ENCODE measurements at regions not wholly inside any gene's neighbourhood (a gene's known extent, or its start where the extent isn't known, plus 50 kb on each side); places are given as distances from the start of the nearest gene placed in this dataset.

DNA sequence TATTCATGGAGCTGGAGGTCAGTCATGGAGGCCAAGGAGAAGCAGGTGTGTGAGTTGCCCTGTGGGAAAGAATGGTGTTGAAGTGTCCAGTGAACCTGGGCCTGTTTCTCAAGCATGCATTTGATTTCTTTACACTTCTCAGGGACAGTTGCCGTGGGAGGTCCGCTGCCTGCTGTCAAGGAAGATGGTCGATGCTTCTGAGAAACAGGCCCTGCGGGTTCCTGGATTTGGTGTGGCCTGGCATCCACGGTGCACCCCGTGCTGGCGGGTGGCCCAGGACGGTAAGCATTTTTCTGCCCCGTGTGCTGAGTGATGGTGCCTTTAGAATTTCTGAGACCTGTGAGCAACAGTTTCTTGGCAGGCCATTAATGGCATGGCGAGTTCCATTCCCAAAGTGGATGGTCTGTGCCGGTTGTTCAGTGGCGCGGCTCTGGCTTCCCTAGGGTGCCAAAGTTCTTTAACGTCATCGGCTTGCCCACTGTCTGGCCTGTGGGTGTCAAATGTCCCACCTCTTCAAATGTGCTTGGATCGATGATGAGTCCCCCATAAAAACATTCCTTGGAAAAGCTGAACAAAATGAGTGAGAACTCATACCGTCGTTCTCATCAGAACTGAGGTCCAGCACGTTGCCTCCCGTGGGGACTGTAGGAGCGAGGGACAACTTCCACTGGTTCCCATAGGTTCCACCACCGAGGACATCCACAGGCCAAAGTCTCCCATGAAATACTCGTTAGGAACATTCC, 107.2 kb downstream of the SNRPN start:
- H3K36me3 Mint-ChIP-seq = peaks cover 98 to 100% of the 10 kb centered on the region in 2 donors
- ATAC-seq (replicated peaks) (no peak), DNase-seq (no peak)
- no peak overlapping the region for H3K4me3 Mint-ChIP-seq
- H3K27ac Mint-ChIP-seq = no peak overlapping the region
- H3K4me1 Mint-ChIP-seq = no peaks in the 10 kb centered on the region
- no peaks in the 10 kb centered on the region for H3K27me3 Mint-ChIP-seq
- peaks cover 84 to 86% of the 10 kb centered on the region in 2 donors for H3K9me3 Mint-ChIP-seq

DNA sequence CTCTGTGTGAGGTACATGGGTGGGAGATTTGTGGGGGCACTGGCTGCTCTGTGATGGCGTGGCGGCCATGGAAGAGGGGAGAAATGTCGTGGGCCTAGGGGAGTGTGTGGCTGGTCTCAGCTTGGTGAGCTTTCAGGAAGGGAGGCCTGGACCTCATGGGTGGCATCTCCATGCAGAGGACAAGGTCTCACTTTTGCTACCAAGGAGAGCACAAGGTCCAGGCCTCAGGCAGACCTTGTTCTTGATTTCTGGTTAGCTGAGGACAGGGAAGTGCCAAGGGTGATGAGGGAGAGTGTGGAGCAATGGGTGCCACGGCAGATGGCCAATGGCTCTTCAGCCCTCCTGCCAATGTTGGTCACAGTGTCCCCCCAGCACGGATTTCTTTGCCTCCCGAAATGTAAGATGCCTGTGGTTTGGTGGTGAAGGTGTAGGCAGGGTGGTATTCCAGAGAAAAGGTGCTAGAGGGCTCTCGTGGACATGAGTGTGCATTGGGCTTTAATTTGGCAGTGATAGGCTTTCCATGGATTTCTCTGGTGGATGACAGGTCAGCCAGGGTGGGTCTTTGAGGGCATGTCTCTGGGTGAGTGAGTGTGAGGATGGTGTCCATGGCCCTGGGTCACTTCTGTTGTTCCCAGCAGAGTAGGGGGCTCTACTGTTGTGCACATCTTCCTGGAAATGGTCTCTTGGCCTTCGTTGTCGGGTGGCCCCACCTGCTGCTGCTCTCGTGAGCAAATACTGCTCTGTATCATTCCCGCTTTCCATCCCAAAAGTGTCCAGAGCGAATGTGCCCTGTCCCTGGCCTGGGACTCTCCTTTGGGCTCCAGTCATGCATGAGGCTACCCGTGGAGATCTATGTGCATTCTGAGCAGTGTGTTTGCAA, 108.0 kb downstream of the SNRPN start:
- no peak for ATAC-seq (replicated peaks)
- H3K9me3 Mint-ChIP-seq = peaks cover 81 to 85% of the 10 kb centered on the region in 2 donors
- H3K4me3 Mint-ChIP-seq = no peak overlapping the region
- H3K4me1 Mint-ChIP-seq = no peaks in the 10 kb centered on the region
- no peak overlapping the region for H3K27ac Mint-ChIP-seq
- DNase-seq = no peak
- H3K36me3 Mint-ChIP-seq = peaks cover 98 to 100% of the 10 kb centered on the region in 2 donors
- no peaks in the 10 kb centered on the region for H3K27me3 Mint-ChIP-seq

DNA sequence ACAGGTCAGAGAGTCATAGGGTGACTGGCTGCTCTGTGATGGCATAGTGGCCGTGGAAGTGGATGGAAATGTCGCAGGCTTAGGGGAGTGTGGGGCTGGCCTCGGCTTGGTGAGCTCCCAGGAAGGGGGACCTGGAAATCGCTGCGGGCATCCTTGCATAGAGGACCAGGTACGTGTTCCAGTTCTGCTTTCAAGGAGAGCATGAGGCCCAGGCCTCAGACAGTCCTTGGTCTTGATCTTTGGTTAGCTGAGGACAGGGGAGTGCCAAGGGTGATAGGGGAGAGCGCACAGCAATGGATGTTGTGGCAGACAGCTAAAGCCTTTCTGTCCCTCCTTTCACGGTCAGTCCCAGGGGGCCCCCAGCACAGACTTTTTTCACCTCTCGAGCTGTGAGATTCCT, 110.5 kb downstream of the SNRPN start:
- Mint-ChIP-seq H3K27ac (no peak overlapping the region), H3K4me1 (no peaks in the 10 kb centered on the region), H3K9me3 (peaks cover 80 to 82% of the 10 kb centered on the region in 2 donors), H3K4me3 (no peak overlapping the region), H3K36me3 (peaks cover 99 to 100% of the 10 kb centered on the region in 2 donors), H3K27me3 (no peaks in the 10 kb centered on the region)
- no peak for ATAC-seq (replicated peaks)
- no peak for DNase-seq

DNA sequence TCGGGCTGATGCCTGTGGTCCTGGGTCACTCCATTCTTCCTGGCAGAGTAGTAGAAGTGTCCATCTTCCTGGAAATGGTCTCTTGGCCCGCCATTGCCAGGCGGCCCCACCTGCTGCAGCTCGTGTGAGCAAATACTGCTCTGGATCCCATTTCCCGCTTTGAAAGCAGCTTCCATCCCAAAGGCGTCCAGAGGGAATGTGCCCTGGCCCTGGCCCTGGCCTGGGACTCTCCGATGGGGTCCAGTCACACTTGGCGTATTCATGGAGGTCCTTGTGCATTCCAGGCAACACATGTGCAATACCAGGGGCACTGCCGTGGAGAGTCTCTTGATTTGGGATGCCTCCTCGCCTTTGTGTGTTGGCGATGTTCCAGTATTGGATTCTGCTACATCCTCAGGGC, 111.1 kb downstream of the SNRPN start:
- Mint-ChIP-seq H3K9me3 (peaks cover 81 to 82% of the 10 kb centered on the region in 2 donors), H3K4me1 (no peaks in the 10 kb centered on the region), H3K27me3 (no peaks in the 10 kb centered on the region), H3K36me3 (peaks cover 99 to 100% of the 10 kb centered on the region in 2 donors), H3K4me3 (no peak overlapping the region), H3K27ac (no peak overlapping the region)
- ATAC-seq (replicated peaks) = no peak
- no peak for DNase-seq

DNA sequence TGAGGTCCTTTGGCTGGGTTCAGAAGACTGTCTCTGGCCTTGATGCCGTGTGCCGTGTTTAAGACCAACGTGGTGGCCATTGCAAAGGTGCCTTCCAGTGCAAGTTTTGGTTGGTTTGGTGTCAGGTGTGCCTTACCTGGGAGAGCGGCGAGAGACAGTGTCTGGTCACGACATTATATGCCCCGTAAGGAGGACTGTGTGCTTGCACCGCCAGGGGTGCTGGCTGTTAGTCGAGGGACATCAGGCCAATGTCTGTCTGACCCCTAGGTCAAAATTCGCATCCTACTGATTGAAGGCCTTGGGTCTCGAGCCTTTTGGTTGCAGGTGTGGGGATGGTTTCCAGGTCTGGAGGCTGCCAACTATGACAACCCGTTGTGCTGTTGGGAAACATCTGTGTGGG, 111.9 kb downstream of the SNRPN start:
- peaks cover 99 to 100% of the 10 kb centered on the region in 2 donors for H3K36me3 Mint-ChIP-seq
- ATAC-seq (replicated peaks) (no peak), DNase-seq (no peak)
- H3K4me3 Mint-ChIP-seq = no peak overlapping the region
- H3K27me3 Mint-ChIP-seq = no peaks in the 10 kb centered on the region
- no peaks in the 10 kb centered on the region for H3K4me1 Mint-ChIP-seq
- no peak overlapping the region for H3K27ac Mint-ChIP-seq
- H3K9me3 Mint-ChIP-seq = peaks cover 82% of the 10 kb centered on the region in 2 donors

DNA sequence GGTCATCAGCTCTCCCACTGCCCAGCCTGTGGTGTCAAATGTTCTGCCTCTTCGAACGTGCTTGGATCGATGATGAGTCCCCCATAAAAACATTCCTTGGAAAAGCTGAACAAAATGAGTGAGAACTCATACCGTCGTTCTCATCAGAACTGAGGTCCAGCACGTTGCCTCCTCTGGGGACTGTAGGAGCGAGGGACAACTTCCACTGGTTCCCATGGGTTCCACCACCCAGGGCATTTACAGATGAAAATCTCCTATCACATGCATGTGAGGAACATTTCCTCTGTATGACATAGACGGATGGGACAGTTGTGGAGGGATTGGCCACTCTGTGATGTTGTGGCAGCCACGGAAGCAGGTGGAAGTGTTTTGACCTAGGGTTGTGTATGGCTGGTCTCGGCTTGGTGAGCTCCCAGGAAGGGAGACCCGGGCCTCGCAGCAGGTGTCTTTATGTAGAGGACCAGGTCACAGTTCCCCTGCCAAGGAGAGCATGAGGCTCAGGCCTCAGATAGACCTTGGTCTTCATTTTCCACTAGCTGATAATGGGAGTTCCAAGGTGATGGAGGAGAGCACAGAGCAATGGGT, 113.0 kb downstream of the SNRPN start:
- no peak for DNase-seq
- Mint-ChIP-seq H3K27ac (no peak overlapping the region), H3K27me3 (no peaks in the 10 kb centered on the region), H3K4me3 (no peak overlapping the region), H3K36me3 (peaks cover 100% of the 10 kb centered on the region in 2 donors), H3K9me3 (peaks cover 79 to 84% of the 10 kb centered on the region in 2 donors), H3K4me1 (no peaks in the 10 kb centered on the region)
- no peak for ATAC-seq (replicated peaks)

DNA sequence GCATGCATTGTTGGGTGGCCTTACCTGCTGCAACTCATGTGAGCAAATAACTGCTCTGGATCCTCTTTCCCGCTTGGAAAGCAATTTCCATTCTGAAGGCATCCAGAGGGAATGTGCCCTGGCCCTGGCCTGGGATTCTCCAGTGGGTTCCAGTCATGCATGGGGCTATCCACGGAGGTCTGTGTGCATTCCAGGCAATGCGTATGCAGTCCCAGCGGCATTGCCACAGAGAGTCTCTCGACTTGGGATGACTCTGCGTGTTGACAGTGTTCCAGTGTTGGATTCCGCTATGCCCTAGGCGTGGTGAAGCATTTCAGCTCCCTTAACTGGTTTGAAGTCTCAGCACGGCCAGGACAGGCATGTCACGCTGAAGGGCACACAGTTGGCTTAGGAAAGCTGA, 113.9 kb downstream of the SNRPN start:
- DNase-seq (no peak), ATAC-seq (replicated peaks) (no peak)
- no peak overlapping the region for H3K27ac Mint-ChIP-seq
- peaks cover 99 to 100% of the 10 kb centered on the region in 2 donors for H3K36me3 Mint-ChIP-seq
- H3K4me3 Mint-ChIP-seq = no peak overlapping the region
- H3K4me1 Mint-ChIP-seq = no peaks in the 10 kb centered on the region
- no peaks in the 10 kb centered on the region for H3K27me3 Mint-ChIP-seq
- H3K9me3 Mint-ChIP-seq = peaks cover 74 to 79% of the 10 kb centered on the region in 2 donors

DNA sequence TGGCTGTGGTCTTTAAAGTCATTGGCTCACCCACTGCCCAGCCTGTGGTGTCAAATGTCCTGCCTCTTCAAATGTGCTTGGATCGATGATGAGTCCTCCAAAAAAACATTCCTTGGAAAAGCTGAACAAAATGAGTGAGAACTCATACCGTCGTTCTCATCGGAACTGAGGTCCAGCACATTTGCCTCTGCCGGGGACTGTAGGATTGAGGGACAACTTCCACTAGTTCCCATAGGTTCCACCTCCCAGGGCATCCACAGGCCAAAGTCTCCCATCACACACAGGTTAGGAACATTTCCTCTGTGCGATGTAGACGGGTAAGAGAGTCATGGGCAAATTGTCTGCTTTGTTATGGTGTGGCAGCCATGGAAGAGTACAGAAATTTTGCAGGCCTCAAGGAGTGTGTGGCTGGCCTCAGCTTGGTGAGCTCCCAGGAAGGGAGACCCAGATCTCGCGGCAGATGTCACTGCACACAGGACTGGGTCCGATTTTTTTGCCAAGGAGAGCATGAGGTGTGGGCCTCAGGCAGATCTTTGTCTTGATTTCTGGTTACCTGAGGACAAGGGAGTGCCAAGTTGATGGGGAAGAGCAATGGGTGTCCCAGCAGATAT, 115.7 kb downstream of the SNRPN start:
- Mint-ChIP-seq H3K4me1 (no peaks in the 10 kb centered on the region), H3K27me3 (no peaks in the 10 kb centered on the region), H3K27ac (no peak overlapping the region), H3K9me3 (peaks cover 70 to 82% of the 10 kb centered on the region in 2 donors), H3K4me3 (no peak overlapping the region), H3K36me3 (peaks cover 98 to 100% of the 10 kb centered on the region in 2 donors)
- DNase-seq = no peak
- ATAC-seq (replicated peaks) = no peak

DNA sequence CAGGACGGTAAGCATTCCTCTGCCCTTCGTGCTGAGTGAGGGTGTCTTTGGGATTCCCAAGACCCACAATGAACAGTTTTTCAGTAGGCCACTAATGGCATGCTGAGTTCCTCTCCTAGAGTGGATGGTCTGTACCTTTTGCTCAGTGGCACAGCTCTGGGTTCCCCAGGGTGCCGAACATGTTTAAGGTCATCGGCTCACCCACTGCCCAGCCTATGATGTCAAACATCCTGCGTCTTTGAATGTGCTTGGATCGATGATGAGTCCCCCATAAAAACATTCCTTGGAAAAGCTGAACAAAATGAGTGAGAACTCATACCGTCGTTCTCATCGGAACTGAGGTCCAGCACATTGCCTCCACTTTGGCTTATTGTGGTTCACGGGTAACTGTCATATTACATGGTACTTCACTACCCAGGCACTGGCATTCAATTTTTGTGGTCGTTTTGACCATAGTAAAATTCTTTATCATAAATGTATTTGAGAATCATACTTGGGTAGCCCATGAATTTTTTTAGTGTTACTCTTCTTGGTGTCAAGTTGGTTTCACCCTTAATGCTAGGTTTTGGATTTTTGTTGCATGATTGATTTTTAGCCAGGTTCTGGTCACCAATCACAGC, 118.2 kb downstream of the SNRPN start:
- peaks cover 98 to 100% of the 10 kb centered on the region in 2 donors for H3K36me3 Mint-ChIP-seq
- no peak overlapping the region for H3K27ac Mint-ChIP-seq
- peaks cover 64 to 77% of the 10 kb centered on the region in 2 donors for H3K9me3 Mint-ChIP-seq
- no peaks in the 10 kb centered on the region for H3K27me3 Mint-ChIP-seq
- DNase-seq = no peak
- no peak overlapping the region for H3K4me3 Mint-ChIP-seq
- ATAC-seq (replicated peaks) = no peak
- H3K4me1 Mint-ChIP-seq = no peaks in the 10 kb centered on the region

DNA sequence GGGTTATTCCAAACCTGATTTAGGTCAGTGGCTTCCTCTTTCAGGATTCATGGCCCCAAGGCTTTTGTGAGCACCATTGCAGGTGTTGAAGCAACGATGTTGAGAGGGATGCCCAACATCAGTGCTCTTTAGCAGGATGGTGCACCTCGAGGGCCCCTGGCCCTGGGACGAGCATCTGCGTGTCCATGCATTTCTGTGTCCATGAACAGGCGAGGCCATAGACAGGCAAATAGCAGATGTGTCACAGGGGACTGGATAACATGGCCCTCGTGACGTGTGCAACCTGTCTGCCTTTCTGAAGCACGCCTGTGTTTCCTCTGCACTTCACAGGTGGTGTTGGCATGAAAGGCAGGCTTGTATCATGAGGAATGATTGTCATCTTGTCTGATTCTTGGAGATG, 132.3 kb downstream of the SNRPN start:
- H3K4me3 Mint-ChIP-seq = no peak overlapping the region
- H3K9me3 Mint-ChIP-seq = peaks cover 65% of the 10 kb centered on the region in 2 donors
- H3K4me1 Mint-ChIP-seq = no peaks in the 10 kb centered on the region
- ATAC-seq (replicated peaks) (no peak), DNase-seq (no peak)
- H3K27ac Mint-ChIP-seq = no peak overlapping the region
- H3K36me3 Mint-ChIP-seq = peaks cover 98 to 100% of the 10 kb centered on the region in 2 donors
- no peaks in the 10 kb centered on the region for H3K27me3 Mint-ChIP-seq

DNA sequence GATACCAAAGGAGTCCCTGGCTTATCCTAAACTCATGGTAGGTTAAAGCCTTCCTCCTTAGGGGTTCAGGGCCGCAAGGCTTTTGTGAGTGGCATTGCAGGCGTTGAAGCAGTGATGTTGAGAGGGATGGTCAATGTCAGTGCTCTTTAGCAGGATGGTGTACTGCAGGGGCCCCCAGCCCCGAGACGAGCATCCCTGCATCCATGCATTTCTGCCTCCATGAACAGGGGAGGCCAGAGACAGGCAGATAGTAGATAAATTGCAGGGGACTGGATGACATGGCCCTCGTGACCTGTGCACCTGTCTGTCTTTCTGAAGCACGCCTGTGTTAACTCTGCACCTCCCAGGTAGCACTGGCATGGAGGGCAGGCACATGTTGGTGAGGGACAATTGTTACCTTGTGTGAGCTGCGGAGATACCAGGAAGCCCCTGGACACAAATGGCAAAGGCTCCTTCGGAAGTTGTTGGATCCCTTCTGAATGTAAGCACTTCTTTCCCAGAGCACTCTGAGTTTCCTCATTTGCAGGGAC, 133.5 kb downstream of the SNRPN start:
- peaks cover 95 to 100% of the 10 kb centered on the region in 2 donors for H3K36me3 Mint-ChIP-seq
- peaks cover 54 to 58% of the 10 kb centered on the region in 2 donors for H3K9me3 Mint-ChIP-seq

DNA sequence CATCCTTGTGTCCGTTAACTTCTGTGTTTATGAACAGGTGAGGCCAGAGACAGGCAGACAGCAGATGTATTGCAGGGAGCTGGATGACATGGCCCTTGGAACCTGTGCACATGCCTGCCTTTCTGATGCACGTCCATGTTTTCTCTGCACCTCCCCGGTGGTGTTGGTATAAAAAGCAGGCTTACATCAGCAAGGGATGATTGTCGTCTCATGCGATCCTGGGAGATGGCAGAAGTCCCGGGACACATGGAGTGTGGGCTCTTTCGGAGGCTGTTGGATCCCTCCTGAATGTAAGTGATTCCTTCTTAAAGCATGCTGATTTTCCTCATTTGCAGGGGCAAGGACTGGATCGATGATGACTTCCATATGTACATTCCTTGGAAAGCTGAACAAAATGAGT, 134.8 kb downstream of the SNRPN start:
- Mint-ChIP-seq H3K27me3 (no peaks in the 10 kb centered on the region), H3K9me3 (peaks cover 46 to 50% of the 10 kb centered on the region in 2 donors), H3K27ac (no peak overlapping the region), H3K4me1 (no peaks in the 10 kb centered on the region), H3K36me3 (peaks cover 94 to 99% of the 10 kb centered on the region in 2 donors), H3K4me3 (no peak overlapping the region)
- DNase-seq = no peak
- ATAC-seq (replicated peaks) = no peak

More for the DNA sequence above, 133.5 kb downstream of the SNRPN start:
- ATAC-seq (replicated peaks) (no peak), DNase-seq (no peak)
- H3K4me3 Mint-ChIP-seq = no peak overlapping the region
- no peaks in the 10 kb centered on the region for H3K4me1 Mint-ChIP-seq
- no peaks in the 10 kb centered on the region for H3K27me3 Mint-ChIP-seq
- H3K27ac Mint-ChIP-seq = no peak overlapping the region

DNA sequence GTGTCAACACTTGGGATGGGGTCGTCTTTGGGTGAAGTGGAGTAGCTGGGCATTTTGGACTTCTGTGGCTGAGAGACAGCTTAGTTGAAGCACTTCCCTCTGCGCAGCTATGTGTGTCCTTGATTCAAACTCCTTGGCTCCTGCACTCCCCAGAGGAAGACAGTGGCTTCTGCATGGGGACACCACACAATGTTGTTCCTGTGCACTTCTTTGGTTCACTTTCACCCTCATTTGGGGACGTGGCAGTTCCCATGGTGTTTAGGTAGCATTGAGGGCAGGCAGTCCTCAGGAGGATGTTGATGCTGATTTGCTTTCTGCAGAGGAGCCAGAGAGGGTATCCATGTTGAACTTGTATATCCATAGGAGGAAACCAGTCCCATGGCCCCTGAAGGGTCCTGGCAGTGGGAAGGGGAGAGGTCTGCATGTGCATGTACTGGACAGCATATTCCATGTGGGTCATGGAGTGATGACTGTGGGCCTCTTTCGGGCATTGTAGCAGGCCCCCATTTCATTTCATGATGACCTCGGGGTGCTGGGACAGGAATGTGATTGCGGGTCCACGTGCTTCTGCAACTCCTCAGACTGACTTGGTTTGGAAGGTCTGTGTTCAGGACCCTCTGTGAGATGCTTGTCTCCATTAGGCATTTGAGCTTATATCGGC, 135.4 kb downstream of the SNRPN start:
- DNase-seq = no peak
- no peaks in the 10 kb centered on the region for H3K27me3 Mint-ChIP-seq
- no peaks in the 10 kb centered on the region for H3K4me1 Mint-ChIP-seq
- H3K27ac Mint-ChIP-seq = no peak overlapping the region
- no peak for ATAC-seq (replicated peaks)
- no peak overlapping the region for H3K4me3 Mint-ChIP-seq
- peaks cover 94 to 99% of the 10 kb centered on the region in 2 donors for H3K36me3 Mint-ChIP-seq
- peaks cover 44 to 49% of the 10 kb centered on the region in 2 donors for H3K9me3 Mint-ChIP-seq
